Brain microvascular endothelial cell (primary cell): ENCODE measurements at regions not wholly inside any gene's neighbourhood (a gene's known extent, or its start where the extent isn't known, plus 50 kb on each side); places are given as distances from the start of the nearest gene placed in this dataset.

Experiments
- DNase-seq: peaks from one replicate; pipeline ENCODE4 v3.0.0-alpha.2; 2020
- H3K27ac ChIP-seq: fragments of 250-450 bp; sonication (Bioruptor Pico); 2 replicates; pipeline ENCODE4 v1.5.1; 2020; ENCODE audit warnings: mild to moderate bottlenecking, moderate library complexity
- H3K27me3 ChIP-seq: fragments of 250-450 bp; sonication (Bioruptor Pico); replicated peaks from 2 replicates; pipeline ENCODE4 v1.5.1; 2020; ENCODE audit warnings: mild to moderate bottlenecking
- H3K36me3 ChIP-seq: fragments of 250-450 bp; sonication (Bioruptor Pico); replicated peaks from 2 replicates; pipeline ENCODE4 v1.5.1; 2020; ENCODE audit warnings: mild to moderate bottlenecking
- H3K4me3 ChIP-seq: 2 replicates; pipeline ENCODE4 v1.5.1; 2011; ENCODE audit warnings: low read depth, mild to moderate bottlenecking, control low read depth, low read length, moderate library complexity
- in situ Hi-C: cut with HindIII; loops from 2 replicates; pipeline ENCODE4 v1.10.0; 2017; ENCODE audit warnings: low sequenced_read_pairs, low pct_ligation_motif_present
- TF ChIP-seq, protein P1 (sequence below): IDR thresholded peaks from 2 replicates; pipeline ENCODE4 v1.5.1; 2011; ENCODE audit warnings: low read depth, mild to moderate bottlenecking, moderate library complexity, low read length, control low read depth, inconsistent platforms; ENCODE audit errors: missing control alignments

DNA sequence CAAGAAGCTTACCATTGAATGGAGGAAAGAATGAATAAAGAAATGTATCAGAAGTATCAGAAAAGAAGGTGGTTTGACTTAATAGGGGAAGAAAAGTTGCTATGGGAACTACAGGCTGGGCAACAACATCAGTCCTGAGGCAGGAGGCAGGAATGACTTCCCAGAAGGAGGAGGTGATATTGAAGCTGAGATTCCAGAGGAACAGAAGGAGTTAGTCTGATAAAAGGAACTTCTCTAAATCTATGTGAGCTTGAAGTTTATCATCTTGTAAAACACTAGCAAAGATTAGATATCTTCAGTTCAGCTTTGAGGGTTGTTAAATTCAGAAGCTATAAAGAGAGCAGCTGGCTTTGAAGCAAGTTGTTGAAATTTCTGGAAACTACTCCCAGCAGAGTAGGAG, 213.3 kb upstream of the THRB start:
- DNase-seq, result no peak
- H3K36me3 ChIP-seq, result no peaks in the 10 kb centered on the region
- no peak overlapping the region for H3K27ac ChIP-seq
- in situ Hi-C loops, result no loop called here
- TF ChIP-seq, protein P1, sequence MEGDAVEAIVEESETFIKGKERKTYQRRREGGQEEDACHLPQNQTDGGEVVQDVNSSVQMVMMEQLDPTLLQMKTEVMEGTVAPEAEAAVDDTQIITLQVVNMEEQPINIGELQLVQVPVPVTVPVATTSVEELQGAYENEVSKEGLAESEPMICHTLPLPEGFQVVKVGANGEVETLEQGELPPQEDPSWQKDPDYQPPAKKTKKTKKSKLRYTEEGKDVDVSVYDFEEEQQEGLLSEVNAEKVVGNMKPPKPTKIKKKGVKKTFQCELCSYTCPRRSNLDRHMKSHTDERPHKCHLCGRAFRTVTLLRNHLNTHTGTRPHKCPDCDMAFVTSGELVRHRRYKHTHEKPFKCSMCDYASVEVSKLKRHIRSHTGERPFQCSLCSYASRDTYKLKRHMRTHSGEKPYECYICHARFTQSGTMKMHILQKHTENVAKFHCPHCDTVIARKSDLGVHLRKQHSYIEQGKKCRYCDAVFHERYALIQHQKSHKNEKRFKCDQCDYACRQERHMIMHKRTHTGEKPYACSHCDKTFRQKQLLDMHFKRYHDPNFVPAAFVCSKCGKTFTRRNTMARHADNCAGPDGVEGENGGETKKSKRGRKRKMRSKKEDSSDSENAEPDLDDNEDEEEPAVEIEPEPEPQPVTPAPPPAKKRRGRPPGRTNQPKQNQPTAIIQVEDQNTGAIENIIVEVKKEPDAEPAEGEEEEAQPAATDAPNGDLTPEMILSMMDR, result no peak
- H3K27me3 ChIP-seq, result no peaks in the 10 kb centered on the region
- H3K4me3 ChIP-seq, result no peak overlapping the region

DNA sequence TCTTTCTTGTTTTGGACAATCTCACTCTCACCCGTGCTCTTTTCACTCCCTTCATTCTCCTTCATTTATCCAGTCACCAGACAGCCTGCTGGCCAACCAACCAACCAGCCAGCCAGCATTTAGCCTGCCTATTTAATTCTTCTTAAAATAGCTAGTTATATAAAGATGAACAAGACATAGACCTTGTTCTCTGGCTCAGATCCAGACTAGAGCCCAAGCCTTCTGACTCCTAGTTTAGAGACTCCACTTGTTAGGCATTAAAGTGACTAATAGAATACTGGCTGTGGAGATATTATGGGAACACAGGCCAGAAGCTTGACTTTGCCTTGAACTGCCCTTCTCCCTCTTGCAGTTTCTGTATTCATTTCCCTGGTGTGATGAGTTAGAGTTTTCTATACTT, 215.3 kb upstream of the THRB start:
- no peaks in the 10 kb centered on the region for H3K27me3 ChIP-seq
- DNase-seq, result no peak
- H3K36me3 ChIP-seq, result no peaks in the 10 kb centered on the region
- TF ChIP-seq, protein P1, result no peak
- H3K4me3 ChIP-seq, result no peak overlapping the region
- no peak overlapping the region for H3K27ac ChIP-seq
- in situ Hi-C loops, result no loop called here

DNA sequence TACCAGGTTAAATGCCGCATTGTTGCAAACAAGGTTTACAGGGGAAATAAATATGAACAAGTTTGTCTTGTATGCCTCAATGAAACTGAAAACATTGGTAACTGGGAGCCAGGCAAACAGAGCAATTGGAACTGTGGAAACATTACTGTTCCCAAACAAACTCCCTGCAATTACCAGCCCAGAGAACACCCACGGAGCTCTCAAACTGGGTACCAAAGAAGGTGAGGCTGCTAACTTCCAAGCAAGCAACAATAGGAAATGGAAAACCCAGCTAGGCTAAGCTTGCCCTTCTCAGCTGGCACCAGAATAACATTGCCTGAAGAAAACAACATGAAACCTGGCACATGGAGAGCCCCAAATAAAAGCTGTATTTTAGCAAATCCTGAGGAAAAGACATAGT, 218.9 kb upstream of the THRB start:
- Histone ChIP-seq H3K4me3 (no peak overlapping the region), H3K27ac (no peak overlapping the region), H3K27me3 (no peaks in the 10 kb centered on the region), H3K36me3 (no peaks in the 10 kb centered on the region)
- TF ChIP-seq, protein P1, result no peak
- in situ Hi-C loops, result no loop called here
- no peak for DNase-seq

DNA sequence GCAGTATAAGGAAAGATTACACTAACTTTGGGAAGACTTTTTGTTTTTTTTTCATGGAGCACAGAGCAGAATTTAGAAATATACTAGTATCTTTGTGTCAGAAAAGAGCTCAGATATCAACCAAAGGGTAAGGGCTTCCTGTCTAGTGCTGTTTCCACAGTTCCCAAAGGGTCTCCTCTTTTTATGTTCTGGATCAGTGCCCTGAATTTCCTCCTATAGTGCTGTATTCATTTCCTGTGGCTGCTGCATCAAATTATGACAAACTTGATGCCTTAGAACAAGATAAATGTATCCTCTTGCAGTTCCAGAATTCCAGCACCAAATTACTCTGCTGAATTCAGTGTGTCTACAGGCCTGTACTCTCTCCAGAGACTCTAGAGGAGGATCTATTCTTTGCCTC, 219.8 kb upstream of the THRB start:
- Histone ChIP-seq H3K27ac (no peak overlapping the region), H3K4me3 (no peak overlapping the region), H3K36me3 (no peaks in the 10 kb centered on the region), H3K27me3 (no peaks in the 10 kb centered on the region)
- in situ Hi-C loops, result no loop called here
- TF ChIP-seq, protein P1, result no peak
- DNase-seq, result no peak

DNA sequence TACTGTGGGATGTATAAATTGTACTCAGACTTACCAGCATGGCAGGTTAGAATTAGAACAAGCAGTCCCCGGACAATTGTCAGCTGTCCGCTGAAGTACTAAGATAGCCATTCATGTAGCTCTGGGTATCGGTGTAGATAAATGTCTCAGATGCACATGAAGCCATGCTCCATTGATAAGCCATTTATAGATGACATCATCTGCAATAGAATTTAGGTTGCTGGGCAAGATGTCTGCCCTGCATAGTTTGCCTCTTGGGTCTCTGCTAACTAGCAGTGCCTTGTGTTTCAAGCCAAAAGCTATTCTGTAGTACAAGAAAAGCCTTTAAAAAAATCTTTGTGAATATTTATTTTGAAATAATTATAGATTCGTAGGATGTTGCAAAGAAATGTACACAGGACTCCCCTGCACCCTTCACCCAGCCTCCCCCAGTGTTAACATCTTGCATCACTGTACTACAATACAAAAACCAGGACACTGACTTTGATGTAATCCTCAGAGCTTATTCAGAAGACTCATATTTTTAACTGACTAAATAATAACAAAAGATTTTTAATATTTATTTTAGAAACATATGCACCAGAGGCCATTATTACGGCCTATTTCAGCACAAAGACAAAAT, 220.6 kb upstream of the THRB start:
- H3K27ac ChIP-seq, result no peak overlapping the region
- no peak overlapping the region for H3K4me3 ChIP-seq
- DNase-seq, result no peak
- H3K36me3 ChIP-seq, result no peaks in the 10 kb centered on the region
- TF ChIP-seq, protein P1, result no peak
- H3K27me3 ChIP-seq, result no peaks in the 10 kb centered on the region
- in situ Hi-C loops, result no loop called here

DNA sequence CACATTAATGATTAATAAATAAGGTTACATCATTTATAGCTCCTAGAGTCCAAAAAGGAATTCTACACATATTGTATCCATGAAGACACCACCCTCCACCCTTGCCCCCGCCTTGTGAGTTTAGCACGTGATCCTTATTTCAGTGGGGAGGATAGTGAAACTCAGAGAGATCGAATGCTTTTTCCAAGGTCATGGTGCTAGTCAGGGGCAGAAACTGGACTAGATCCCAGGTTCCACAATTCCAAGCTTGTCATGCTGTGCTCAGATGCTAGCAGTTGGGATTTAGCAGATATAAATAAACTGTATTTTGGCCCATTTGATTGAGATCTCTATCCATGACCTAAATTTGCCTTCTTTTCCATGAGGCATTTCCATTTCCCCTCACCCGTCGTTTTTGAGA, 227.4 kb upstream of the THRB start:
- TF ChIP-seq, protein P1, result no peak
- in situ Hi-C loops, result no loop called here
- no peaks in the 10 kb centered on the region for H3K36me3 ChIP-seq
- no peak for DNase-seq
- H3K4me3 ChIP-seq, result no peak overlapping the region
- H3K27me3 ChIP-seq, result no peaks in the 10 kb centered on the region
- H3K27ac ChIP-seq, result no peak overlapping the region
